ENCODE measurements at regions not wholly inside any gene's neighbourhood (a gene's known extent, or its start where the extent isn't known, plus 50 kb on each side); places are given as distances from the start of the nearest gene placed in this dataset.

DNA sequence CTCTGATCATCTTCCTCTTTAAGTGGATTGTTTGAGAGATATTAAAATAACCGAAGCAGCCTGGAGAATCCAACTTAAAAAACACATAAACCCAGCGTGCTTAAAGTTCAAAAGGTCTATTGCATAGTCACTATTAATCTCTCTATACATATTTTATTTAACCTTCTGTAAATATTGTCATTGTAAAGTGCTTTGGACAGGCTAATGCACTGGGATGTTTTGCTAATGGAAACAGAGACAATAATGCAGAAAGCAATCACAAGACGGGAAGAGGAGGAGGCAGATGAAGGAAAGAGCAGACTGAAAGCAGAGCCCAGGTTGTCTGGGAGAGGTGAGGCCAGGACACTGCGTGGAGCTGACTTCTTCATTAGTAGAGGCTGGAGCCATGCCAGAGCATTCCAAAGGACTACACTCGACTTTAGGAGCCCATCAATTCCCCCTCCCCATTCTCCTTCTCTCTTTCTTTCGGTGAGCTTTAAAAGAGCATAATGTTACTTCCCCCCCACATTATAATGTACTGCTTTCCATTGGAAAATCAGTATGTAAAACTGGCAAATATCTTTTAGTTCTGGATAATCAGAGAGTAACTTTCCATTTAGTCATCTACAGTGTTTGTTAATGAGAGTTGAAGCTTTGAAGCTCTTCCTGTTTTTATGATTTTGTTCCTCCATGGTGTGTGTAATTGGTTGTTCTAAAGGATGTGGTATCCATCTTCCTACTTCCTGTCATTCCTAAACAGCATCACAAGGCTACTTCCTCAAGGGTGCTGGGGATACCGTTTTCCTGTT, 307.3 kb upstream of the MPDZ start:
- DNase-seq: no peak

DNA sequence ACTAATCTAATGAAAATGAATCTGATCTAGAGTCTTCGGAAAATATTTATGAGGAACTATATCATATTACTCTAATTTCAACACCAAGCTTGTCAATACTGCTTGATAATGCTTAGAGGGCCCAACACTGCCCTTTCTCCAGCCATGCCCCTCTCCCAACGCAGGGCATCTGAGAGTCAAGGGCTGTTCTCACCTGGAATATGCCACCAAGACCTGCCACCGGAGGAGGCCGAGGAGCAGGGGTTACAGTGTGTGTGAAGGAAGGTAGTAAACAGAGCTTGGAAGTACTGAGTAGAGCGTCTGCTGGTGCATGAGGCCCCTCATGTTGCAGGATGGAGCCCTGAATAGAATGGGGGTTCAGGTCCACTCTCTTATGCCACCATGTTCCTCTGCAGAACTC, 301.3 kb upstream of the MPDZ start:
- no peak for DNase-seq

- DNase-seq: no peak
These were observed 300.6 kb upstream of the MPDZ start for GRCh38 chr9:13580131-13580530.

- no peak for DNase-seq
These were observed 296.6 kb upstream of the MPDZ start for GRCh38 chr9:13576101-13576500.

DNA sequence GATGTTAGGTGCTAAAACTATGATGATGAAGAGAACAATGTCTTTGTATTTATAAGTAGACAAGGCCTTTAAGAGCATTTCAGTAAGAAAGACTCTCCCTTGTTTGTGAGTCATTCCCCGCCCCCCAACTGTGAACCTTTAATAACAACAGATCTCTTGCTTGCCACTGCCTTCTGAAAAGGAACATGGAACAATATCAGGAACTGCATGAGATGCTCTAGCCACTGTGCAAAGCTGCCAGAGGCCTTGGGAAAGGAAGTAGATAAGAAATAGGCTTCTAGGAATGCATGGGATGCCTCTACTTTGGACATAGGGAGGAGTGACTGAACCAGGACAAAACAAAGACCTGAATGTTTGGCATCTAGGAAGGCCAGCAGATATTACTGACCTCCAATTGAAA, 296.1 kb upstream of the MPDZ start:
- no peak for DNase-seq

DNA sequence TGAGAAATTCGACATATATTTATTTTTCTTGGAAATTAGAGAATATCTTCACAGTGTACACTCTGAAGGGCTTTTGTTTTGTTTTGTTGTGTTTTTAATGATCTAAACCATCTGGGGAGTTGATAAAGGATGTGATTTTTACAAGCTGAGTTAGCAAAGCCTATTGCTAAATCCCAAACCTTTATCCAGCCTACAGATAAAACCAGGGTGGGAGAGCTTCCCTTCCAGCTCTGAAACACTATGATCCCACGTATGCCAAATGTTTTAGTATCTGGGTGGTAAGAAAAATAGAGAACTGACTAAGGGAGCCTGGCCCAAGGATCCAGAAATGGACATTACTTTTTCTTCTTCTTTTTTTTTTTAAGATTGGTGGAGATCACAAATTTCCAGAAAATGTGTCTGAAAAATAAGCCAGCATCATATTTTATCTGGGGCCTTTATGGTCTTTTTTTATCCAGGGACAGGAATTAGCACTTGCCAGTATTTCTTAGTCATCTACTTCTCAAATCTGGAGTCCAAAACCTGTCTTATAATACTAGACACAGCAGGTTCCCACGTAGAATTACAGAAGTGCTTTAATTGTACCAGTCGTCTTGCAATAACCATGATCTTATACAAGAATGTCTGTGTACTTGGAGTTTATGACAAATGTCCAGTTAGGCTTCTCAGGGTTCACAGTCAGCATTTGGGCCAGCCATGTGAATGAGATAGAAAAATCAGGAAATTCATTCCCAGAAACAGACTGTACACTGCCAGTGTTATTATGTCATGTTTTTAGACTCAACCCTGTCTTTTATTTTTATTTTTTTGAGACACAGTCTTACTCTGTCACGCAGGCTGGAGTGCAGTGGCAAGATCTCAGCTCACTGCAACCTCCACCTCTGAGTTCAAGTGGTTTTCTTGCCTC, 290.8 kb upstream of the MPDZ start:
- no peak for DNase-seq

DNA sequence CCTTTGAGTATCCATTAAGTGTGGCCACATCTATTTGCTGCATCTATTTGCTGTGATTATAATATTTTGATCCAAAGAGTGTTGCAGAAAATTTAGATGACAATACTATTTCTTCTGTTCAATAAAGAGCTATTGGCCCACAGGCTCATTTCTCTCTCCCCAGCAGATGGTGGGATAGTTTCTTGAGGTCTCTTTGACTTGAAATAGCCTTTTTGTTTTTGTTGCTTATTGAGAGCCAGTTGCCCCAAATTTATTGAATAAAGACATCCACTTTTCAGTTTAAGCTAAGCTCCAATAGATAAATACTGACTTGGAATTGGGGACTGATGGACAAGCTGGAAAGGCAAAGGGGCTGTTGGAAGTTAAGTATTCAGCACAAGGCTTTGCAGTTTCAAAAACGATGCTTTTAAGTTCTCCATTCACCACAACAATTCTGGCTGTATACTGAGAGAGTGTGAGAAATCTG, 290.1 kb upstream of the MPDZ start:
- DNase-seq: no peak

GRCh38 chr9:13568841-13569601, 289.5 kb upstream of the MPDZ start:
- no peak for DNase-seq

- no peak for DNase-seq
These were observed 288.9 kb upstream of the MPDZ start for GRCh38 chr9:13568405-13568804.

DNA sequence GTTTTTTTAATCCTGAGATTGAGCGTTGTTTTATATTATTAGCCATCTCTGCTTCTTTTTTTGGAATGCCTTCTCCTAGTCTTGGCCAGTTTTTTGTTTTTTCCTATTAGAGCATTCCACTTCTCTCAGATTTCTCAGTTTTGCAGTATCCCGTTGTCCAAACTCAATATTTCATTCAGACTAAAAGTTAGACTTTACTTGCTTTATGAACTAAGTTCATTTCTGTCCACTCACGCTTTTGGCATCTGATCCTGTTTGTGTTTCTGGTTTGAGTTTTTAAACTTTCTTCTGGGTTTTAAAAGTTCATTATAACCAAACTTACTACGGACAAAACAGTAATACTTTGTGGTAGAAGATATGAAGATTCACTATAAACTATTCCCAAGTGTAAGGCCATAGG, 288.3 kb upstream of the MPDZ start:
- DNase-seq: no peak

GRCh38 chr9:13557746-13558145, 278.3 kb upstream of the MPDZ start:
- no peak for DNase-seq

- DNase-seq: no peak
These were observed 277.2 kb upstream of the MPDZ start for GRCh38 chr9:13556656-13557055.

DNA sequence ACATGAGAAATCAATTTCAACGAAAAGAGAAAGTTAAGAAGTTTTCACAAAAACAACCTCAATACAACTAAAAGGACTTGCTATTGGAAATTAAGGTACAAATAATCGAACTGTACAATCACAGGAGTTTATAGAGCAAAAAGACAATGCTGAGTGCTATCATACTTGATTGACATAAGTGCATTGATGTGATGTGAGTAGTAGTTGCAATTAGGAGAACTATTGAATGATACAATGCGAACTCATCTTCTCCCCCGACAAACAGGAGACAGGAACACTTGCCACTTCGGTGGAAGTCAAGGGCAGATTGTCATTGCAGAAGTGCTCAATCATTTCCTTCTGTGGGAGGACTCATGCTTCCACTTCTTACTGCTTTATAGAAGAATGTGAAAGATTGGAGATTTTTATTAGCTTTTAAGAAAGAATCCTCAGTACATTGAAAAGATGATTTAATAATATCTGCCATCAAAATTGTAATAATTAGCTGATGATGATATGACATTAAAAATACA, 276.6 kb upstream of the MPDZ start:
- no peak for DNase-seq

GRCh38 chr9:13555516-13555915, 276.0 kb upstream of the MPDZ start:
- no peak for DNase-seq

- DNase-seq: no peak
These were observed 275.1 kb upstream of the MPDZ start for GRCh38 chr9:13554626-13555025.

DNA sequence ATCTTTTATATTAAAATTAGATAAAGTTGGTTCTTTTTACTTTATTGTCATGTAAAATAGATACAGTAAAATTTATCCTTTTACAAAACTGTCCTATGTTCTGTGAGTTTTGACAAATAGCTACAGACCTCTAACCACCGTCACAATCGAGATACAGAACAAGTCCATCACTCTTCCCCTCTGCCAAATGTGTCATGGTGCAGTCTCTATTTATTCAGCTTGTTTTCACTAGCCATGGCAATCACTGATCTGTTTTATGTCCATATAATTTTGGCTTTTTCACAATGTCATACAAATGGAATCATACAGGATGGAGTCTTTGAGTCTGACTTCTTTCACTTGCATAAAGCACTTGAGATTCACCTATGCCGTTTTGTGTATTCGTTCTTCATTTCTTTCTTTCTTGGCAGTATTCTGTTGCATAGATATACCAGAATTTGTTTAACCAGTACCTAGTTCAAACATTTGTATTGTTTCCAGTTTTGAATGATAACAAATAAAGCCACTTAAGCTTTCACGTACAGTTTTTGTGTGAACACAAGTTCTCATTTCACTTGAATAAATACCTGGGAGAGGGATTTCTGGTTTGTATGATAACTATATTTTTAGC, 273.2 kb upstream of the MPDZ start:
- no peak for DNase-seq

GRCh38 chr9:13550519-13550918, 271.0 kb upstream of the MPDZ start:
- DNase-seq: no peak

DNA sequence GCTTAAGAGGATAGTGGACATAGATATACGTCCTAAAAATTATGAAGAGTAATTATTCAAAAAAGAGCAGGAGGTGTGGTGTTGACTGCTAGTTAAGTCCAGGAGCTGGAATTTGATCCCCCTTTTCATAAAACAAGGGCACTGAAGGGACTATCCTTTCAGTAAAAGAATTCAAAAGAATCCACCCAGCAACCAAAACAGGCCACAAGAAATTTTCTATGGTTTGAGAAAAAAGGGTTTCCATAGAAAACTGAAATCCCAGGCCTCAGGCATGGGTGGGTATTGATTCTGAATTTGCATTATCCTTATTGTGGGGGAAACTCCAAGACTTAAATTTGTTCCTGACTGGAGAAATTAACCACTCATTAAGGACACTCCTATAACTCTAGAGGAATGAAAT, 269.0 kb upstream of the MPDZ start:
- DNase-seq: no peak

DNA sequence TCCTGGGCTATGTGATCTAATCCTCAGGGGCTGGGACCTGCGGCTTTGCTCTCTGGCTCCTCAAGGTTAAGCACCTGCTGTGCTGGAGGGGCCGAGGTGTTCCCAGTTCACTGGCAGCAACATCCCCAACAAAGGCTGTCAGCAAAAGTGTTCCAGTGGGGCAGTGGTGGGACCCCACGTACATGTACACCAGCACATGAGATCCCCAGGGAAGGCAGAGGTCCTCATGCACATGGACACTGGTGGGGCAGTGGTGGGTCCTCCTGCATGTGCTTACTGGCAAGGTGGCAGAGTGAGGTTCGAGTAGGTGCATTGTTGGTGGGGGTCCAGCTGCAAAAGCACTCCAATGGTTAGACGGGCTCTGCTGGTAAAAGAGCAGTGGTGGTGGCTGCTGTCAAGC, 255.6 kb upstream of the MPDZ start:
- DNase-seq: no peak

DNA sequence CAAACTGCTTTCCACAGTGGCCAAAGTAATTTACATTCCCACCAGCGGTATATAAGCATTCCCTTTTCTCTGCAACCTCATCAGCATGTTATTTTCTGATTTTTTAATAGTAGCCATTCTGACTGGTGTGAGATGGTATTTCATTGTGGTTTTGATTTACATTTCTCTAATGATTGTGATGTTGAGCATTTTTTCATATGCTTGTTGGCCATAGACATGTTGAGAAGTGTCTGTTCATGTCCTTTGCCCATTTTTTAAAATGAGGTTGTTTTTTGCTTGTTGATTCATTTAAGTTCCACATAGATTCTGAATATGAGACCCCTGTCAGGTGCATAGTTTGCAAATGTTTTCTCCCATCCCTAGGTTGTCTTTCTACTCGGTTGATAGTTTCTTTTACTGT, 254.5 kb upstream of the MPDZ start:
- DNase-seq: no peak

DNA sequence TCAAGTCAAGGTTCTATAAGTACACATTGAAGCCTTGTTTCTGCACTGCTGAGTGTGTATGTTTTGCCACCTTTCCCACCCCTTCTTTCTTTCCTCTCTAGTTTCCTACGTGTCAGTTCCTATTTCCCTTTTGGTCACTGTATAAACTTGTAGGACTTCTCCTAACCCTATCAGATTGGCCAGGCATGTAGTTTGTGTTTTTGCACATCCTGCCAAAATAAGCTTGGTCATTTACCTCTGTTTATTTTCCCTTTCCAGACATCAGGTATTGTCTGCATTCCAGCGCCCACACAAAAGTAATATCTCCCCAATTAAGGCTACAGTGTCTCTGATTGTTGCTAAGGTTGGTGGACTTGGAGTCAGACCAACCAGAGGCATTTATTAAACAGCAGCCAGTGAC, 252.9 kb upstream of the MPDZ start:
- no peak for DNase-seq

DNA sequence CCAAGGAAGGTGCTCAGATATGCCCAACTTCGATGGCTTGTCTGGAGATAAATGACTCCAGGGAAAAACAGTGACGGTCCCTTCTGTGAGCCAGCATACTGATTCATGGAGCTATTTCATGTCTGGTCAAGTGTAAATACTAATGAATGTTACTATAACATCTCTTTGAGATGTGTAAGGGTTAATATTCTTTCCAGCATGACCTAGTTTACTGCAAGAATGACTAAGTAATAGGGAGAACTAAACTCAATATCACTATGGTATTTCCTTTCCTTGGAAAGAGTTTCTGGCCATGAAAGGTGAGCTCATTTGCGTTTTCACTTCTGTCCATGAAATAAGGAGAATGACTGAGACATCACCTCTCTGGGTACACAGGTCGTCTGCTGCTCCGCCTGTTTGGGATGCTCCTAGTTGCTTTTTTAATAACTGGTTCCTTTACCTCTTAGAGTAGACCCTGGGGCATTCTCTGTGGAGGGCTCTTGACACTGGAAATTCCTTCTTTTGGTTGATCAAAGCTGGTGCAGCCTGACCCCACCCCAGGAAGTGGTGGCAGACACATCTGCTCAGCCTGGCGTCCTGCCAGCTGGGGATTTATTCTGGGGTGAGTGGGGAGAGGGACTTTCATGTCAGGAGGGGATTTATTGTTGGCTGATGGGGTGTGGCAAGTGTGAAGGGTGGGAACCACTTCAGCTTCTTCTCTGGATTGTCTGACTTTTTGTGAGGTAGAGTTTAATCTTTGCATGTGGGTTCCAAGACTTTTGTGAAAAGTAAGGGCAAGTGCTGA, 250.0 kb upstream of the MPDZ start:
- DNase-seq: no peak
